Neural cell (in vitro differentiated cells): ENCODE measurements at regions not wholly inside any gene's neighbourhood (a gene's known extent, or its start where the extent isn't known, plus 50 kb on each side); places are given as distances from the start of the nearest gene placed in this dataset.

Experiments used
- CTCF ChIP-seq: fragments of 450-650 bp; IDR thresholded peaks from 2 replicates; pipeline ENCODE4 v1.5.1; 2014; ENCODE audit warnings: antibody characterized with exemption, mild to moderate bottlenecking, moderate library complexity; ENCODE audit not compliant: poor library complexity, severe bottlenecking
- EP300 ChIP-seq: fragments of 450-650 bp; conservative IDR thresholded peaks from 2 replicates; pipeline ENCODE4 v1.6.1; 2014; ENCODE audit warnings: antibody characterized with exemption, mild to moderate bottlenecking, moderate library complexity; ENCODE audit not compliant: poor library complexity, severe bottlenecking
- EZH2 ChIP-seq: fragments of 200-600, 300-800 bp; shearing (Covaris generic), sonication (generic); IDR thresholded peaks from 2 replicates; pipeline ENCODE4 v1.6.1; 2014; ENCODE audit warnings: antibody characterized with exemption, low read length, borderline replicate concordance, mild to moderate bottlenecking; ENCODE audit not compliant: insufficient read depth, poor library complexity, severe bottlenecking
- MXI1 ChIP-seq: fragments of 450-650 bp; conservative IDR thresholded peaks from 2 replicates; pipeline ENCODE4 v1.6.1; 2014; ENCODE audit warnings: antibody characterized with exemption, mild to moderate bottlenecking; ENCODE audit not compliant: poor library complexity, severe bottlenecking
- POLR2AphosphoS5 ChIP-seq: IDR thresholded peaks from 2 replicates; pipeline ENCODE4 v1.6.1; 2012
- RAD21 ChIP-seq: fragments of 450-650 bp; conservative IDR thresholded peaks from 2 replicates; pipeline ENCODE4 v1.6.1; 2014; ENCODE audit warnings: antibody characterized with exemption, mild to moderate bottlenecking, moderate library complexity
- REST ChIP-seq: IDR thresholded peaks from 2 replicates; pipeline ENCODE4 v1.6.1; 2012; ENCODE audit warnings: borderline replicate concordance
- TAF1 ChIP-seq: IDR thresholded peaks from 2 replicates; pipeline ENCODE4 v1.6.1; 2012; ENCODE audit warnings: low read depth

GRCh38 chr9:99626426-99626825 lies 195.3 kb upstream of the NR4A3 start:
- TF ChIP-seq CTCF (no peak), TAF1 (no peak), REST (no peak), EZH2 (no peak), POLR2AphosphoS5 (no peak), EP300 (no peak), RAD21 (no peak), MXI1 (no peak)
